ENCODE measurements at regions not wholly inside any gene's neighbourhood (a gene's known extent, or its start where the extent isn't known, plus 50 kb on each side); places are given as distances from the start of the nearest gene placed in this dataset.

DNA sequence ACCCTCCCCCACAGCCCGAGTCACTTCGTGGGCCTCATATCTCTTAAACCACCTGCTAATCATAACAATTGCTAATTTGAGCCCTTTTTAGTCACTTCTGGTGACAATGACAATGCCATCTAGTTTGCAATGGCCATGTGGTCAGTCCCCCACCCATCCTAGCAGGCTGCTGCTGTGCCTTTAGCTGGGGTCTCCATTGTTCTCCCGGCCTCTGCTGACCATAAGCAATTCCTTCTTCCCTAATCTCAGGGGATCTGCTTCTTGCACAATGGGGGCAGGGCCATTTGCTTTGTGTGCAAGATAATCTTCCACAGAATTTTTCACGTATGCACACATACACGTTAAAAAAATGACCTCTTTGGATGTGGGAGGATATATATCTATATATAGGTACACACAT, 406.1 kb upstream of the ONECUT1 start:
- TF ChIP-seq, protein P1, sequence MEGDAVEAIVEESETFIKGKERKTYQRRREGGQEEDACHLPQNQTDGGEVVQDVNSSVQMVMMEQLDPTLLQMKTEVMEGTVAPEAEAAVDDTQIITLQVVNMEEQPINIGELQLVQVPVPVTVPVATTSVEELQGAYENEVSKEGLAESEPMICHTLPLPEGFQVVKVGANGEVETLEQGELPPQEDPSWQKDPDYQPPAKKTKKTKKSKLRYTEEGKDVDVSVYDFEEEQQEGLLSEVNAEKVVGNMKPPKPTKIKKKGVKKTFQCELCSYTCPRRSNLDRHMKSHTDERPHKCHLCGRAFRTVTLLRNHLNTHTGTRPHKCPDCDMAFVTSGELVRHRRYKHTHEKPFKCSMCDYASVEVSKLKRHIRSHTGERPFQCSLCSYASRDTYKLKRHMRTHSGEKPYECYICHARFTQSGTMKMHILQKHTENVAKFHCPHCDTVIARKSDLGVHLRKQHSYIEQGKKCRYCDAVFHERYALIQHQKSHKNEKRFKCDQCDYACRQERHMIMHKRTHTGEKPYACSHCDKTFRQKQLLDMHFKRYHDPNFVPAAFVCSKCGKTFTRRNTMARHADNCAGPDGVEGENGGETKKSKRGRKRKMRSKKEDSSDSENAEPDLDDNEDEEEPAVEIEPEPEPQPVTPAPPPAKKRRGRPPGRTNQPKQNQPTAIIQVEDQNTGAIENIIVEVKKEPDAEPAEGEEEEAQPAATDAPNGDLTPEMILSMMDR (IDR thresholded peaks at IDR 0.05) = no peak
- TF ChIP-seq POLR2AphosphoS5 (IDR thresholded peaks at IDR 0.05; ENCODE audit: low read depth, low read length) = no peak
- TF ChIP-seq, protein P2, sequence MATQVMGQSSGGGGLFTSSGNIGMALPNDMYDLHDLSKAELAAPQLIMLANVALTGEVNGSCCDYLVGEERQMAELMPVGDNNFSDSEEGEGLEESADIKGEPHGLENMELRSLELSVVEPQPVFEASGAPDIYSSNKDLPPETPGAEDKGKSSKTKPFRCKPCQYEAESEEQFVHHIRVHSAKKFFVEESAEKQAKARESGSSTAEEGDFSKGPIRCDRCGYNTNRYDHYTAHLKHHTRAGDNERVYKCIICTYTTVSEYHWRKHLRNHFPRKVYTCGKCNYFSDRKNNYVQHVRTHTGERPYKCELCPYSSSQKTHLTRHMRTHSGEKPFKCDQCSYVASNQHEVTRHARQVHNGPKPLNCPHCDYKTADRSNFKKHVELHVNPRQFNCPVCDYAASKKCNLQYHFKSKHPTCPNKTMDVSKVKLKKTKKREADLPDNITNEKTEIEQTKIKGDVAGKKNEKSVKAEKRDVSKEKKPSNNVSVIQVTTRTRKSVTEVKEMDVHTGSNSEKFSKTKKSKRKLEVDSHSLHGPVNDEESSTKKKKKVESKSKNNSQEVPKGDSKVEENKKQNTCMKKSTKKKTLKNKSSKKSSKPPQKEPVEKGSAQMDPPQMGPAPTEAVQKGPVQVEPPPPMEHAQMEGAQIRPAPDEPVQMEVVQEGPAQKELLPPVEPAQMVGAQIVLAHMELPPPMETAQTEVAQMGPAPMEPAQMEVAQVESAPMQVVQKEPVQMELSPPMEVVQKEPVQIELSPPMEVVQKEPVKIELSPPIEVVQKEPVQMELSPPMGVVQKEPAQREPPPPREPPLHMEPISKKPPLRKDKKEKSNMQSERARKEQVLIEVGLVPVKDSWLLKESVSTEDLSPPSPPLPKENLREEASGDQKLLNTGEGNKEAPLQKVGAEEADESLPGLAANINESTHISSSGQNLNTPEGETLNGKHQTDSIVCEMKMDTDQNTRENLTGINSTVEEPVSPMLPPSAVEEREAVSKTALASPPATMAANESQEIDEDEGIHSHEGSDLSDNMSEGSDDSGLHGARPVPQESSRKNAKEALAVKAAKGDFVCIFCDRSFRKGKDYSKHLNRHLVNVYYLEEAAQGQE (IDR thresholded peaks at IDR 0.05; ENCODE audit: insufficient read depth in 1 of 2, low read depth in 2 of 2, low read length in 1 of 2) = no peak
- no peak for TF ChIP-seq SIN3A (IDR thresholded peaks at IDR 0.05; ENCODE audit: borderline replicate concordance, insufficient read depth, low read depth, low read length)
